BJ (cell line): ENCODE measurements at regions not wholly inside any gene's neighbourhood (a gene's known extent, or its start where the extent isn't known, plus 50 kb on each side); places are given as distances from the start of the nearest gene placed in this dataset.

Experiments used
- CTCF ChIA-PET: fragments of 350-600 bp; formaldehyde crosslinking; extraction: SDS; loops from one replicate; lab custom pipeline; 2021; ENCODE audit warnings: antibody characterized with exemption, inconsistent platforms; lab: Yijun Ruan, JAX
- POLR2A ChIA-PET: fragments of 300-600 bp; sonication (Branson Sonifier 250); formaldehyde crosslinking; extraction: SDS; loops from one replicate; lab custom pipeline; 2021; ENCODE audit warnings: antibody characterized with exemption; lab: Charles Lee
- DNase-seq: peaks from one replicate; pipeline ENCODE4 v3.0.0-alpha.2; 2011; ENCODE audit warnings: low read depth
- H3K27me3 ChIP-seq: 2 replicates; pipeline ENCODE4 v1.6.0; 2011; ENCODE audit warnings: low read length; ENCODE audit not compliant: control insufficient read depth, insufficient read depth
- H3K36me3 ChIP-seq: 2 replicates; pipeline ENCODE4 v1.5.1; 2011; ENCODE audit warnings: low read length; ENCODE audit not compliant: control insufficient read depth, insufficient read depth
- H3K4me3 ChIP-seq: 2 replicates; pipeline ENCODE4 v1.5.1; 2011; ENCODE audit warnings: low read depth, mild to moderate bottlenecking, control low read depth, low read length
- CTCF ChIP-seq: IDR thresholded peaks from 2 replicates; pipeline ENCODE4 v1.5.1; 2011; ENCODE audit warnings: low read depth, mild to moderate bottlenecking, control low read depth, inconsistent platforms, low read length, moderate library complexity; ENCODE audit not compliant: insufficient read depth

- Histone ChIP-seq H3K4me3 (no peak overlapping the region), H3K36me3 (no peaks in the 10 kb centered on the region), H3K27me3 (no peaks in the 10 kb centered on the region)
- POLR2A ChIA-PET = no interaction called here
- CTCF ChIA-PET = no interaction called here
- no peak for TF ChIP-seq CTCF
- DNase-seq = no peak
Measured at GRCh38 chr2:33796511-33796910, 197.4 kb upstream of the FAM98A start.

- POLR2A ChIA-PET = no interaction called here
- Histone ChIP-seq H3K36me3 (no peaks in the 10 kb centered on the region), H3K27me3 (no peaks in the 10 kb centered on the region), H3K4me3 (no peak overlapping the region)
- CTCF ChIA-PET = no interaction called here
- no peak for TF ChIP-seq CTCF
- peak; percentile 93 for DNase-seq
Measured at GRCh38 chr2:33791625-33792024, 192.5 kb upstream of the FAM98A start.

DNA sequence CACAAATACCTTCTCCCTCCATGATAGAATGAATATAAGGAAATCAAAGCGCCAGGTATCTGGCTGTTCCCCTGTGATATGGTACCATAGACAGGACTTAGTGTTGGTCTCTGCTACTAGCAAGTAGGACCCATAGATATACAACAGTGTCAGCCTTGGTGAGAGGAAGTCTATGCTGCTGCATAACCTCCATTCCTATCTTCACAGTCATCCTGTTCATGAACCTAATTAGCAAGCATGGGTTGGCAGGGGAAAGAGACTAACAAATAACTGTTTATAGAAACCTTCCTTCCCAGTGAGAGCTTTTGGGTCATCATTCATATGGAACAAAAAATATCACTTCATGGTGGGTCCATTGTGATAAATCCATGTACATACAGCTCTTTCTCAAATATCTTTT is 188.9 kb upstream of the FAM98A start:
- no peak overlapping the region for H3K4me3 ChIP-seq
- peak; percentile 85 for DNase-seq
- no peak for TF ChIP-seq CTCF
- POLR2A ChIA-PET = no interaction called here
- H3K27me3 ChIP-seq = no peaks in the 10 kb centered on the region
- no peaks in the 10 kb centered on the region for H3K36me3 ChIP-seq
- CTCF ChIA-PET = no interaction called here

DNA sequence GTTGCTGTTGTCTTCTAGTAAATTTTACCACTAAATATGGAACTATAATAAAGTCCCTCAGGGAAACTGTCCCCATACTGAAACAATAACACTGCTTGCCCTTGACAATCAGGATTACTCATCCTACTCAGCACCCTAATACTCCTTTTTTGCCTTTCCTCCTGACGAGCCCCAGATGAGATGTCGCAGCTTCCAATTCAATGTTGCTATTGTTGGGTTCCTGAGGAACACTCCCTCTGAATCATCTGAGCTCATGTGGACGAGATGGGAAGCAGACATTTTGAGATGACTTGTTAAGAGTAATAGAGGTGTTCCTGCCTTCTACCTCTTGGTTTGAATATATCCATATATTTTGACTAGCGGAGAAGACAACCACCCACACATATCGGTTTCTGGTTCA is 187.8 kb upstream of the FAM98A start:
- H3K27me3 ChIP-seq = no peaks in the 10 kb centered on the region
- no peak for TF ChIP-seq CTCF
- DNase-seq = no peak
- ChIA-PET CTCF (no interaction called here), POLR2A (no interaction called here)
- H3K36me3 ChIP-seq = no peaks in the 10 kb centered on the region
- no peak overlapping the region for H3K4me3 ChIP-seq

DNA sequence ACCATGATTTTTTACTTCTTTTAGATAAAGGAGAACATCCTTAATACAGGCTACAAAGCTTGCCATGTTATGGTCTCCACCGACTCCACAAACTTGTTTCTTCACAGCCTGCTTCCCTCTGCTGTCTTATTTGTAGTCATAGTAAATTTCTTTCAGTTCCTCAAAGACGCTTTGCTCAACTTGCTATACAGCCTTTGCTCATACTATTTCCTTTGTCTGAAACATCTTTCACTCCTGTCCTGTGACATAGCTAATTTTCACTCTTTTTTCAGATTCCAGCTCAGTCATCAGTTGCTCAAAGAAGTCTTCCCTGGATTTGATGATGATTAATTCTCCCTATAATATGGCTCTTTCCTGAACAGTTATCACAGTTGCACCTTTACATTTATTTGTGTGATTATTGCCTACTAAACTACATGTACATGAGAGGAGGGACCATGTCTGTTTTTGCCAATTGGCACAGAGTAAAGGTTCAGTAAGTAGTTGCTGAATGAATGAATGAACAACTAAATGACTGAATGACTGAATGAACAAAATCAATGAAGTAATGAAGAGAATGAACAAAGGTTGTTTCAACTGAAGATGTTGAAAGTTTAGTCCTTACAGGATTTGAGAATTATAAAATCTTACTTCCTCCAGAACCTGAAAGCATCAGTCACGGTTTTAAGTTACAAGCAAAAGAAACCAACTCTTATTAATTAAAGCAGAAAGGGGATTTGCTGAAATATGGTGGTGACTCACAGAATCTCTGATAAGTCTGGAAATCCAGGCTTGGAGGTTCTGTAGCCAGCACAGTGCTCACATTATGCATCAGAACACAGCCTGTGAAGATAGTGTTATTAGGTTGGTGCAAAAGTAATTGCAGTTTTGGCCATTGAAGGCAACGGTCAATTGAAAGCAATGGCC is 186.4 kb upstream of the FAM98A start:
- Histone ChIP-seq H3K4me3 (no peak overlapping the region), H3K36me3 (no peaks in the 10 kb centered on the region), H3K27me3 (no peaks in the 10 kb centered on the region)
- no peak for TF ChIP-seq CTCF
- no peak for DNase-seq
- ChIA-PET POLR2A (no interaction called here), CTCF (no interaction called here)
